Epithelial cell of esophagus (primary cell): ENCODE measurements at regions not wholly inside any gene's neighbourhood (a gene's known extent, or its start where the extent isn't known, plus 50 kb on each side); places are given as distances from the start of the nearest gene placed in this dataset.
A peak's percentile ranks its signal among the peaks of the same experiment; 100 is the strongest.

Experiments used
- DNase-seq: peaks from one replicate; pipeline ENCODE4 v3.0.0; 2010; ENCODE audit warnings: low read depth
- H3K4me3 ChIP-seq: 2 replicates; pipeline ENCODE4 v1.5.1; 2011; ENCODE audit warnings: mild to moderate bottlenecking, low read length, control low read depth
- CTCF ChIP-seq: IDR thresholded peaks from 2 replicates; pipeline ENCODE4 v1.5.1; 2011; ENCODE audit warnings: low read depth, mild to moderate bottlenecking, low read length, control low read depth, inconsistent platforms; ENCODE audit not compliant: insufficient read depth; ENCODE audit errors: missing control alignments

GRCh38 chr3:96416549-96417255 lies 397.7 kb upstream of the EPHA6 start:
- TF ChIP-seq CTCF = no peak
- H3K4me3 ChIP-seq = no peak overlapping the region
- no peak for DNase-seq

GRCh38 chr3:96428097-96428496 lies 386.3 kb upstream of the EPHA6 start:
- no peak overlapping the region for H3K4me3 ChIP-seq
- TF ChIP-seq CTCF = no peak
- no peak for DNase-seq

- peak; percentile 19 for DNase-seq
- no peak for TF ChIP-seq CTCF
- H3K4me3 ChIP-seq = no peak overlapping the region
These were observed 384.3 kb upstream of the EPHA6 start for GRCh38 chr3:96430079-96430478.

GRCh38 chr3:96434651-96435050 lies 379.7 kb upstream of the EPHA6 start:
- TF ChIP-seq CTCF = no peak

GRCh38 chr3:96449346-96449745 lies 365.0 kb upstream of the EPHA6 start:
- no peak for DNase-seq
- TF ChIP-seq CTCF = no peak
- no peak overlapping the region for H3K4me3 ChIP-seq

More at GRCh38 chr3:96434651-96435050, 379.7 kb upstream of the EPHA6 start:
- DNase-seq = no peak
- no peak overlapping the region for H3K4me3 ChIP-seq

- no peak for TF ChIP-seq CTCF
- no peak for DNase-seq
- H3K4me3 ChIP-seq = no peak overlapping the region
These were observed 364.6 kb upstream of the EPHA6 start for GRCh38 chr3:96449803-96450202.

- no peak for DNase-seq
- H3K4me3 ChIP-seq = no peak overlapping the region
- no peak for TF ChIP-seq CTCF
These were observed 363.7 kb upstream of the EPHA6 start for GRCh38 chr3:96450699-96451098.
